B cell (primary cell): ENCODE measurements at regions not wholly inside any gene's neighbourhood (a gene's known extent, or its start where the extent isn't known, plus 50 kb on each side); places are given as distances from the start of the nearest gene placed in this dataset.

Experiments used
- ATAC-seq: fragments of 200-7000 bp; cut with Tn5 transposase; one replicate; pipeline ENCODE4 v1.10.0; 2021; ENCODE audit warnings: low read depth, mild to moderate bottlenecking, moderate number of reproducible peaks, moderate library complexity
- CTCF ChIA-PET: fragments of 350-600 bp; sonication (Branson Sonifier 250); formaldehyde crosslinking; loops from one replicate; lab custom pipeline; 2021; ENCODE audit warnings: antibody characterized with exemption, inconsistent platforms; lab: Charles Lee
- POLR2A ChIA-PET: fragments of 350-600 bp; sonication (Branson Sonifier 250); formaldehyde crosslinking; loops from one replicate; lab custom pipeline; 2021; ENCODE audit warnings: antibody characterized with exemption; lab: Charles Lee
- DNase-seq: peaks from one replicate; pipeline ENCODE4 v3.0.0; 2013
- H2AFZ ChIP-seq: 2 replicates; pipeline ENCODE4 v1.6.1; 2012; ENCODE audit warnings: mild to moderate bottlenecking, low read depth, low read length; ENCODE audit not compliant: insufficient read depth, poor library complexity, severe bottlenecking
- H3K27ac ChIP-seq, 2 donors: 1 replicate in 1 of 2; 2 replicates in 1 of 2; pipeline ENCODE4 v1.5.1; 2012 to 2013; ENCODE audit warnings: low read length in 2 of 2, mild to moderate bottlenecking in 2 of 2, moderate library complexity in 1 of 2
- H3K27me3 ChIP-seq, 4 experiments: fragments of 200-600 bp in 1 of 4; sonication (generic) in 1 of 4; replicated peaks in 1 of 4; 1 replicate in 2 of 4; 2 replicates in 2 of 4; pipeline versions ENCODE4 v1.6.1 to v1.7.0; 2013 to 2016; ENCODE audit warnings: low read length in 3 of 4, mild to moderate bottlenecking in 2 of 4, mixed read lengths in 1 of 4, moderate library complexity in 1 of 4; ENCODE audit not compliant: insufficient read depth in 4 of 4, control insufficient read depth in 3 of 4; ENCODE audit errors: control extremely low read depth in 1 of 4
- H3K36me3 ChIP-seq, 2 experiments: replicated peaks in 1 of 2; 1 replicate in 1 of 2; 2 replicates in 1 of 2; pipeline versions ENCODE4 v1.6.1 to v1.7.1; 2013; ENCODE audit warnings: low read length in 1 of 2; ENCODE audit not compliant: insufficient read depth in 2 of 2, control insufficient read depth in 1 of 2; ENCODE audit errors: control extremely low read depth in 1 of 2, extremely low read depth in 1 of 2
- H3K4me1 ChIP-seq, 2 donors: fragments of 200-600 bp in 1 of 2; sonication (generic) in 1 of 2; 1 replicate in 1 of 2; 2 replicates in 1 of 2; pipeline versions ENCODE4 v1.5.1 to v1.6.1; 2013 to 2017; ENCODE audit warnings: low read length in 2 of 2; ENCODE audit not compliant: control insufficient read depth in 2 of 2, insufficient read depth in 2 of 2
- H3K4me2 ChIP-seq: replicated peaks from 2 replicates; pipeline ENCODE3; 2012; ENCODE audit warnings: mild to moderate bottlenecking, low read depth, low read length; ENCODE audit not compliant: poor library complexity, severe bottlenecking
- H3K4me3 ChIP-seq, 5 experiments: fragments of 200-600 bp in 1 of 5; sonication (generic) in 1 of 5; 1 replicate in 3 of 5; 2 replicates in 2 of 5; pipeline versions ENCODE4 v1.5.1 to v1.7.0; 2011 to 2016; ENCODE audit warnings: low read length in 4 of 5, mild to moderate bottlenecking in 4 of 5, low read depth in 2 of 5, control low read depth in 1 of 5, moderate library complexity in 1 of 5; ENCODE audit not compliant: insufficient read depth in 1 of 5; ENCODE audit errors: control extremely low read depth in 1 of 5, extremely low read depth in 1 of 5
- H3K79me2 ChIP-seq: fragments of 200-600 bp; sonication (generic); one replicate; pipeline ENCODE4 v1.6.0; 2016; ENCODE audit warnings: low read length; ENCODE audit not compliant: control insufficient read depth, insufficient read depth
- H3K9ac ChIP-seq: fragments of 200-600 bp; sonication (generic); 2 replicates; pipeline ENCODE4 v1.6.1; 2017; ENCODE audit warnings: mild to moderate bottlenecking, low read length, moderate library complexity
- H3K9me3 ChIP-seq, 3 donors: one replicate each; pipeline versions ENCODE4 v1.6.1 to v1.7.1; 2013; ENCODE audit warnings: low read length in 2 of 3; ENCODE audit not compliant: control insufficient read depth in 2 of 3, insufficient read depth in 1 of 3; ENCODE audit errors: control extremely low read depth in 1 of 3
- H4K20me1 ChIP-seq: 2 replicates; pipeline ENCODE4 v1.6.0; 2012; ENCODE audit warnings: mild to moderate bottlenecking, low read length; ENCODE audit not compliant: insufficient read depth, control insufficient read depth, poor library complexity, severe bottlenecking
- H3K27ac Mint-ChIP-seq: one replicate; pipeline ENCODE4 v1.8.0; 2021; ENCODE audit warnings: mixed read lengths
- H3K27me3 Mint-ChIP-seq: one replicate; pipeline ENCODE4 v1.8.0; 2021; ENCODE audit warnings: mixed read lengths
- H3K4me1 Mint-ChIP-seq: one replicate; pipeline ENCODE4 v1.8.0; 2021; ENCODE audit warnings: mixed read lengths
- H3K4me3 Mint-ChIP-seq: one replicate; pipeline ENCODE4 v1.8.0; 2021; ENCODE audit warnings: mixed read lengths
- H3K9me3 Mint-ChIP-seq: one replicate; pipeline ENCODE4 v1.8.0; 2022; ENCODE audit warnings: mixed read lengths; ENCODE audit not compliant: insufficient read depth
- CTCF ChIP-seq: fragments of 200-600 bp; IDR thresholded peaks from one replicate; pipeline ENCODE4 v1.8.0; 2022; ENCODE audit warnings: antibody characterized with exemption, mild to moderate bottlenecking
- EZH2 ChIP-seq: IDR thresholded peaks from 2 replicates; pipeline ENCODE4 v1.6.1; 2012; ENCODE audit warnings: borderline replicate concordance, low read depth, mild to moderate bottlenecking, moderate library complexity, low read length; ENCODE audit not compliant: insufficient read depth, poor library complexity, severe bottlenecking
- WGBS: methylation state at CpG from one replicate; pipeline ENCODE4 v1.1.5; 2013; ENCODE audit warnings: missing lambda C conversion rate; ENCODE audit not compliant: insufficient coverage; 5-methylcytosine and 5-hydroxymethylcytosine counted together
- intact Hi-C: fragments of 100-400 bp; cut with micrococcal nuclease; formaldehyde crosslinking; loops from one replicate; pipeline ENCODE4 v1.10.0; 2022

DNA sequence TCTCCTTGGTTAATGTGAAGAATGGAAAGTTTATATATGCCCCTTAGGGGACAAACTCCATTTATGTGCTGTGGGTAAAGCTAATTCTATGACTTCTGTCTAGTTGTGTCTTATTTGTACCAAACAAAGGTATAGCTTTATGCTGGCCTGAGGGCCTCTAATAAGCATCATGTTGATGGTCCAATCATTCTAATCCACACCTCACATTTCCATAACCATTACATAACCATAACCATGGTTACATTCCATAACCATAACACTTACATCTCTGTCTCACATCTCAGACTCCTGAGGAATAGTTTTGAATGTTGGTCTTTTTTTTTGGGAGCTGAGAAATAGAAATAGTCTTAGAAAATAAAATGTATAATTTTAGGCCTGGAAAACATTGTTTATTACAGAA is 1097.1 kb downstream of the FLRT2 start:
- no peak for TF ChIP-seq CTCF
- no peak for TF ChIP-seq EZH2
- no peaks in the 10 kb centered on the region for H3K4me1 Mint-ChIP-seq
- DNase-seq, result no peak
- intact Hi-C loops, result no loop called here
- Histone ChIP-seq H3K4me2 (no peak overlapping the region), H2AFZ (no peak overlapping the region), H3K27ac (no peak overlapping the region), H3K9ac (no peak overlapping the region), H3K27me3 (no peaks in the 10 kb centered on the region), H3K79me2 (no peaks in the 10 kb centered on the region), H4K20me1 (no peaks in the 10 kb centered on the region), H3K4me3 (no peak overlapping the region), H3K4me1 (no peaks in the 10 kb centered on the region), H3K9me3 (peaks cover 0 to 6% (median 2%) of the 10 kb centered on the region in 3 donors), H3K36me3 (no peaks in the 10 kb centered on the region)
- no peaks in the 10 kb centered on the region for H3K27me3 Mint-ChIP-seq
- no peak for ATAC-seq
- ChIA-PET CTCF (no interaction called here), POLR2A (no interaction called here)
- no peak overlapping the region for H3K4me3 Mint-ChIP-seq
- no peak overlapping the region for H3K27ac Mint-ChIP-seq
- H3K9me3 Mint-ChIP-seq, result no peaks in the 10 kb centered on the region

- Histone ChIP-seq H3K36me3 (no peaks in the 10 kb centered on the region), H3K4me3 (no peak overlapping the region), H3K4me2 (no peak overlapping the region), H3K4me1 (no peaks in the 10 kb centered on the region), H3K79me2 (no peaks in the 10 kb centered on the region), H2AFZ (no peak overlapping the region), H3K9me3 (peaks cover 0 to 6% (median 2%) of the 10 kb centered on the region in 3 donors), H4K20me1 (no peaks in the 10 kb centered on the region), H3K9ac (no peak overlapping the region), H3K27me3 (no peaks in the 10 kb centered on the region), H3K27ac (no peak overlapping the region)
- WGBS, result no CpG with 5 or more reads among the region's 3 CpGs
- ChIA-PET POLR2A (no interaction called here), CTCF (no interaction called here)
- Mint-ChIP-seq H3K27ac (no peak overlapping the region), H3K9me3 (no peaks in the 10 kb centered on the region), H3K4me1 (no peaks in the 10 kb centered on the region), H3K27me3 (no peaks in the 10 kb centered on the region), H3K4me3 (no peak overlapping the region)
- ATAC-seq (no peak), DNase-seq (no peak)
- TF ChIP-seq EZH2 (no peak), CTCF (no peak)
- intact Hi-C loops, result no loop called here
Observed at GRCh38 chr14:86626530-86626929, 1096.6 kb downstream of the FLRT2 start.
